Keratinocyte (primary cell): ENCODE measurements at regions not wholly inside any gene's neighbourhood (a gene's known extent, or its start where the extent isn't known, plus 50 kb on each side); places are given as distances from the start of the nearest gene placed in this dataset.

Source experiments
- DNase-seq: peaks from one replicate; pipeline ENCODE4 v3.0.0-alpha.2; 2011; ENCODE audit warnings: low read depth, missing footprints, low spot score
- FAIRE-seq: peaks from 2 replicates; lab custom pipeline; 2011; peaks lifted over from hg19 to GRCh38; lab: Jason Lieb, UNC
- H2AFZ ChIP-seq: 2 replicates; pipeline ENCODE4 v1.6.0; 2012; ENCODE audit warnings: low read length, control low read depth, inconsistent platforms; ENCODE audit not compliant: control insufficient read depth
- H3K27ac ChIP-seq: 2 replicates; pipeline ENCODE4 v1.5.1; 2011; ENCODE audit warnings: low read length; ENCODE audit not compliant: control insufficient read depth, insufficient read depth
- H3K27me3 ChIP-seq: 3 replicates; pipeline ENCODE4 v1.6.0; 2011; ENCODE audit warnings: low read length; ENCODE audit not compliant: control insufficient read depth, insufficient read depth; ENCODE audit errors: extremely low read depth
- H3K36me3 ChIP-seq, 2 experiments: 2 replicates in 1 of 2; 3 replicates in 1 of 2; pipeline ENCODE4 v1.5.1; 2011; ENCODE audit warnings: low read length in 2 of 2, mild to moderate bottlenecking in 1 of 2; ENCODE audit not compliant: control insufficient read depth in 2 of 2, insufficient read depth in 2 of 2; ENCODE audit errors: extremely low read depth in 1 of 2
- H3K4me1 ChIP-seq: 3 replicates; pipeline ENCODE4 v1.5.1; 2011; ENCODE audit warnings: low read length; ENCODE audit not compliant: control insufficient read depth, insufficient read depth; ENCODE audit errors: extremely low read depth
- H3K4me2 ChIP-seq: 3 replicates; pipeline ENCODE4 v1.6.0; 2011; ENCODE audit warnings: low read depth, low read length; ENCODE audit not compliant: control insufficient read depth, insufficient read depth; ENCODE audit errors: extremely low read depth
- H3K4me3 ChIP-seq, 3 experiments: fragments of 200-600 bp in 1 of 3; sonication (generic) in 1 of 3; 2 replicates in 2 of 3; 3 replicates in 1 of 3; pipeline ENCODE4 v1.5.1; 2011 to 2016; ENCODE audit warnings: low read length in 3 of 3, mild to moderate bottlenecking in 3 of 3, control low read depth in 2 of 3, inconsistent platforms in 1 of 3, low read depth in 1 of 3, mixed read lengths in 1 of 3, mixed run types in 1 of 3, moderate library complexity in 1 of 3; ENCODE audit not compliant: control insufficient read depth in 2 of 3, insufficient read depth in 2 of 3; ENCODE audit errors: extremely low read depth in 1 of 3
- H3K79me2 ChIP-seq: 2 replicates; pipeline ENCODE4 v1.6.0; 2012; ENCODE audit warnings: low read length; ENCODE audit not compliant: control insufficient read depth, insufficient read depth
- H3K9ac ChIP-seq: 3 replicates; pipeline ENCODE4 v1.6.0; 2011; ENCODE audit warnings: low read length; ENCODE audit not compliant: control insufficient read depth, insufficient read depth; ENCODE audit errors: extremely low read depth
- H3K9me1 ChIP-seq: 3 replicates; pipeline ENCODE4 v1.6.0; 2011; ENCODE audit warnings: low read length; ENCODE audit not compliant: control insufficient read depth, insufficient read depth; ENCODE audit errors: extremely low read depth
- H3K9me3 ChIP-seq: 2 replicates; pipeline ENCODE4 v1.5.1; 2012; ENCODE audit warnings: low read depth, low read length; ENCODE audit not compliant: control insufficient read depth
- H4K20me1 ChIP-seq: 3 replicates; pipeline ENCODE4 v1.6.0; 2011; ENCODE audit warnings: low read length; ENCODE audit not compliant: control insufficient read depth, insufficient read depth; ENCODE audit errors: extremely low read depth
- CTCF ChIP-seq, 3 experiments: IDR thresholded peaks in 1 of 3; conservative IDR thresholded peaks in 1 of 3; optimal IDR thresholded peaks in 1 of 3; 2 replicates in 2 of 3; 3 replicates in 1 of 3; pipeline versions ENCODE3 to v1.5.1; 2011; ENCODE audit warnings: low read length in 3 of 3, mild to moderate bottlenecking in 3 of 3, moderate library complexity in 2 of 3, control low read depth in 1 of 3, inconsistent platforms in 1 of 3; ENCODE audit not compliant: insufficient read depth in 2 of 3; ENCODE audit errors: extremely low read depth in 1 of 3
- EZH2 ChIP-seq: IDR thresholded peaks from one replicate; pipeline ENCODE4 v1.6.1; 2012; ENCODE audit warnings: inconsistent platforms, mild to moderate bottlenecking, low read length, moderate library complexity
- dilution Hi-C: fragments of 300-500 bp; cut with MboI; formaldehyde crosslinking; loops from one replicate; pipeline ENCODE4 v1.7.0; 2020; ENCODE audit warnings: low sequenced_read_pairs; ENCODE audit not compliant: extremely low pct_ligation_motif_present

GRCh38 chr7:27347276-27347640 lies 104.7 kb downstream of the EVX1 start:
- Histone ChIP-seq H3K36me3 (no peaks in the 10 kb centered on the region), H3K27ac (no peak overlapping the region), H3K4me1 (no peaks in the 10 kb centered on the region), H4K20me1 (no peaks in the 10 kb centered on the region), H3K9ac (no peak overlapping the region), H2AFZ (no peak overlapping the region), H3K4me3 (no peak overlapping the region), H3K79me2 (no peaks in the 10 kb centered on the region), H3K9me3 (no peaks in the 10 kb centered on the region), H3K4me2 (no peak overlapping the region), H3K9me1 (no peaks in the 10 kb centered on the region), H3K27me3 (peaks cover 4% of the 10 kb centered on the region)
- DNase-seq = no peak
- no peak for TF ChIP-seq CTCF (optimal IDR thresholded peaks at IDR 0.05 in 1 of 3, IDR thresholded peaks at IDR 0.05 in 1 of 3, conservative IDR thresholded peaks at IDR 0.05 in 1 of 3; ENCODE audit: extremely low read depth in 1 of 3, insufficient read depth in 2 of 3, low read length in 3 of 3)
- TF ChIP-seq EZH2 = no peak
- no peak for FAIRE-seq
- dilution Hi-C loops = no loop called here

GRCh38 chr7:27349621-27350020 lies 107.0 kb downstream of the EVX1 start:
- H3K4me2 ChIP-seq = no peak overlapping the region

More at GRCh38 chr7:27349621-27350020, 107.0 kb downstream of the EVX1 start:
- no peaks in the 10 kb centered on the region for H3K36me3 ChIP-seq
- no peak overlapping the region for H2AFZ ChIP-seq
- H3K9me1 ChIP-seq = no peaks in the 10 kb centered on the region
- H3K79me2 ChIP-seq = no peaks in the 10 kb centered on the region
- no peak for FAIRE-seq
- no peaks in the 10 kb centered on the region for H3K9me3 ChIP-seq
- no peak for TF ChIP-seq CTCF (optimal IDR thresholded peaks at IDR 0.05 in 1 of 3, IDR thresholded peaks at IDR 0.05 in 1 of 3, conservative IDR thresholded peaks at IDR 0.05 in 1 of 3; ENCODE audit: extremely low read depth in 1 of 3, insufficient read depth in 2 of 3, low read length in 3 of 3)
- TF ChIP-seq EZH2 = no peak
- H3K27ac ChIP-seq = no peak overlapping the region
- no peak overlapping the region for H3K4me3 ChIP-seq
- no peak overlapping the region for H3K9ac ChIP-seq
- peaks cover 11% of the 10 kb centered on the region for H3K27me3 ChIP-seq
- no peaks in the 10 kb centered on the region for H4K20me1 ChIP-seq
- DNase-seq = no peak
- dilution Hi-C loops = no loop called here
- no peaks in the 10 kb centered on the region for H3K4me1 ChIP-seq
